ENCODE measurements at regions not wholly inside any gene's neighbourhood (a gene's known extent, or its start where the extent isn't known, plus 50 kb on each side); places are given as distances from the start of the nearest gene placed in this dataset.

- TF ChIP-seq CTCF (IDR thresholded peaks at IDR 0.05; ENCODE audit: low read depth, low read length) (no peak), POLR2A (IDR thresholded peaks at IDR 0.05; ENCODE audit: extremely low read depth, insufficient read length) (no peak)
Measured at GRCh38 chr10:92790440-92790839, 57.9 kb upstream of the EXOC6 start.

All from NB4 (cell line).